Hepatocyte (in vitro differentiated cells): ENCODE measurements at regions not wholly inside any gene's neighbourhood (a gene's known extent, or its start where the extent isn't known, plus 50 kb on each side); places are given as distances from the start of the nearest gene placed in this dataset.

Source experiments
- DNase-seq: peaks from one replicate; pipeline ENCODE4 v3.0.0-alpha.2; 2016; ENCODE audit warnings: low spot score
- H2AFZ ChIP-seq: fragments of 200-600 bp; sonication (generic); 2 replicates; pipeline ENCODE4 v1.6.0; 2016; ENCODE audit warnings: antibody characterized with exemption, mild to moderate bottlenecking
- H3K27ac ChIP-seq: fragments of 200-600 bp; sonication (generic); 2 replicates; pipeline ENCODE4 v1.5.1; 2016; ENCODE audit warnings: mild to moderate bottlenecking
- H3K27me3 ChIP-seq: fragments of 200-600 bp; sonication (generic); 2 replicates; pipeline ENCODE4 v1.6.1; 2016
- H3K36me3 ChIP-seq: fragments of 200-600 bp; sonication (generic); replicated peaks from 2 replicates; pipeline ENCODE4 v1.5.1; 2016; ENCODE audit warnings: low read depth; ENCODE audit not compliant: insufficient read depth
- H3K4me1 ChIP-seq: fragments of 200-600 bp; sonication (generic); 2 replicates; pipeline ENCODE4 v1.5.1; 2016; ENCODE audit warnings: mild to moderate bottlenecking, moderate library complexity; ENCODE audit not compliant: insufficient read depth
- H3K4me2 ChIP-seq: fragments of 200-600 bp; sonication (generic); 2 replicates; pipeline ENCODE4 v1.6.0; 2016
- H3K4me3 ChIP-seq: fragments of 200-600 bp; sonication (generic); 2 replicates; pipeline ENCODE4 v1.5.1; 2016; ENCODE audit warnings: mild to moderate bottlenecking
- H3K79me2 ChIP-seq: fragments of 200-600 bp; sonication (generic); 2 replicates; pipeline ENCODE4 v1.6.0; 2017; ENCODE audit warnings: mild to moderate bottlenecking
- H3K9me2 ChIP-seq: fragments of 200-600 bp; sonication (generic); replicated peaks from 2 replicates; pipeline ENCODE4 v1.6.0; 2017; ENCODE audit warnings: mild to moderate bottlenecking; ENCODE audit not compliant: insufficient read depth
- H3K9me3 ChIP-seq: fragments of 200-600 bp; sonication (generic); 2 replicates; pipeline ENCODE4 v1.5.1; 2016; ENCODE audit warnings: low read depth, mild to moderate bottlenecking
- H4K20me1 ChIP-seq: fragments of 200-600 bp; sonication (generic); 2 replicates; pipeline ENCODE4 v1.6.0; 2016; ENCODE audit warnings: mild to moderate bottlenecking; ENCODE audit not compliant: insufficient read depth, poor library complexity, severe bottlenecking
- EZH2 ChIP-seq: fragments of 200-600 bp; sonication (generic); IDR thresholded peaks from 2 replicates; pipeline ENCODE4 v1.6.1; 2016; ENCODE audit warnings: antibody characterized with exemption, mild to moderate bottlenecking, borderline replicate concordance
- EZH2phosphoT487 ChIP-seq: fragments of 200-600 bp; sonication (generic); IDR thresholded peaks from one replicate; pipeline ENCODE4 v1.6.1; 2018; ENCODE audit warnings: antibody characterized with exemption, mild to moderate bottlenecking, low read depth, moderate library complexity; ENCODE audit not compliant: unreplicated experiment, severe bottlenecking
- WGBS: methylation state at CpG from one replicate; pipeline ENCODE4 v1.1.6; 2016; ENCODE audit warnings: low lambda C conversion rate; ENCODE audit errors: missing lambda C conversion rate; 5-methylcytosine and 5-hydroxymethylcytosine counted together
- TF ChIP-seq, protein P1 (sequence below): fragments of 200-600 bp; sonication (generic); IDR thresholded peaks from 2 replicates; pipeline ENCODE4 v1.5.1; 2016; ENCODE audit warnings: antibody characterized with exemption, mild to moderate bottlenecking; ENCODE audit not compliant: poor library complexity

DNA sequence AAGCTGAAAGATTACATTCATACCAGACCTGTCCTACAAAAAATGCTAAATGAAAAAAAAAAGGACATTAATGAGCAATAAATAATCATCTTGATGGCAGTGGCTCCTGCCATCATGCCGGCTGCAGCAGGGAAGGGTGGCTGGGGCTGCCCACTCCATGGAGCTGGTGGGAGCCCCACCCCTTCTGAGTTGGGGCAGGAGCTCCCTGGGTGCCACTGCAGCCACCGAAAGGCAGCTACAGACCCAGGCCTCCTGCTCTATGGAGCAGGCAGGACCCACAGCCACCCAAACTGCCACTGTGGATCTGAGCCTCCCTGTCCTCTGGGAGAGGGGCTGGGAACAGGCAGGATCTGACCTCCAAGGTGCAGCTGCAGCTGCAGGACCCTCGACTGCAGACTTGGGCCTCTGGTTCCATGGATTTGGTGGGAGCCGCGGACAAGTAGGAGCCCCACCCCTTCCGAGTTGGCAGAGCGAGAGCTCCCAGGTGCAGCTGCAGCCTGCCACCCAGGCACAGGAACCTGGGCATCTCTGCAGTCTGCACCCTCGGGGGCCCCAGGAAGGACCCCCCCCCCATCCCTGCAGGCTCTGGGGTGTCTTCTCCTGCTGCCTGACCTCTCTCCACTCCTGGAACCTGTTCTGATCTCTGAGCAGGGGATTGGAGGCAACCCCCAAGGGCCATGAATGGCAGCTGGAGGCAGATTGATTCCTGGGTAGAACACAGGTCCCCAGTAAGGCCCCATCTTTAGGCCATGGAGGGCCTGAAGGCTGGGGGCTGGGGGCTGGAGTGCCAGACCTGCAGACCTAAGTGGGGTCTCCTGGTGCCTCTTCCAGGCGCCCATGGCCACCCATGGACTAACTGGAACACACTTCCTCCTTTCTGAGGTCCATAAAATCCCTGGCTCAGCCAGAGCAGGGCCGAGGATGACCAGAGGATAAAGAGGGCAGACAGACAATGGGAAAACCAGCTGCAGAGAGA is 70.4 kb upstream of the TTC14 start:
- WGBS: 82% methylated on average over 10 of the region's 10 CpGs
- H3K27ac ChIP-seq: no peak overlapping the region
- H3K79me2 ChIP-seq: no peaks in the 10 kb centered on the region
- H3K4me1 ChIP-seq: no peaks in the 10 kb centered on the region
- H3K4me2 ChIP-seq: no peak overlapping the region
- H3K9me2 ChIP-seq: no peaks in the 10 kb centered on the region
- H3K4me3 ChIP-seq: no peak overlapping the region
- H2AFZ ChIP-seq: no peak overlapping the region
- TF ChIP-seq EZH2phosphoT487 (no peak), EZH2 (no peak)
- H3K9me3 ChIP-seq: no peaks in the 10 kb centered on the region
- no peaks in the 10 kb centered on the region for H3K36me3 ChIP-seq
- H3K27me3 ChIP-seq: no peaks in the 10 kb centered on the region
- H4K20me1 ChIP-seq: no peaks in the 10 kb centered on the region
- DNase-seq: no peak

GRCh38 chr3:180534828-180535227 is 67.1 kb upstream of the TTC14 start:
- no peak overlapping the region for H3K4me3 ChIP-seq
- no peak overlapping the region for H3K27ac ChIP-seq
- H3K9me3 ChIP-seq: no peaks in the 10 kb centered on the region
- H3K9me2 ChIP-seq: no peaks in the 10 kb centered on the region
- TF ChIP-seq EZH2 (no peak), EZH2phosphoT487 (no peak)
- TF ChIP-seq, protein P1, sequence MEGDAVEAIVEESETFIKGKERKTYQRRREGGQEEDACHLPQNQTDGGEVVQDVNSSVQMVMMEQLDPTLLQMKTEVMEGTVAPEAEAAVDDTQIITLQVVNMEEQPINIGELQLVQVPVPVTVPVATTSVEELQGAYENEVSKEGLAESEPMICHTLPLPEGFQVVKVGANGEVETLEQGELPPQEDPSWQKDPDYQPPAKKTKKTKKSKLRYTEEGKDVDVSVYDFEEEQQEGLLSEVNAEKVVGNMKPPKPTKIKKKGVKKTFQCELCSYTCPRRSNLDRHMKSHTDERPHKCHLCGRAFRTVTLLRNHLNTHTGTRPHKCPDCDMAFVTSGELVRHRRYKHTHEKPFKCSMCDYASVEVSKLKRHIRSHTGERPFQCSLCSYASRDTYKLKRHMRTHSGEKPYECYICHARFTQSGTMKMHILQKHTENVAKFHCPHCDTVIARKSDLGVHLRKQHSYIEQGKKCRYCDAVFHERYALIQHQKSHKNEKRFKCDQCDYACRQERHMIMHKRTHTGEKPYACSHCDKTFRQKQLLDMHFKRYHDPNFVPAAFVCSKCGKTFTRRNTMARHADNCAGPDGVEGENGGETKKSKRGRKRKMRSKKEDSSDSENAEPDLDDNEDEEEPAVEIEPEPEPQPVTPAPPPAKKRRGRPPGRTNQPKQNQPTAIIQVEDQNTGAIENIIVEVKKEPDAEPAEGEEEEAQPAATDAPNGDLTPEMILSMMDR: no peak
- H3K79me2 ChIP-seq: no peaks in the 10 kb centered on the region
- H4K20me1 ChIP-seq: no peaks in the 10 kb centered on the region
- no peaks in the 10 kb centered on the region for H3K36me3 ChIP-seq
- no peaks in the 10 kb centered on the region for H3K27me3 ChIP-seq
- no peak for DNase-seq
- WGBS: 85% methylated on average over 2 of the region's 2 CpGs
- no peak overlapping the region for H3K4me2 ChIP-seq
- H3K4me1 ChIP-seq: no peaks in the 10 kb centered on the region
- H2AFZ ChIP-seq: no peak overlapping the region

GRCh38 chr3:180538493-180538892 is 63.5 kb upstream of the TTC14 start:
- Histone ChIP-seq H3K27ac (no peak overlapping the region), H3K79me2 (no peaks in the 10 kb centered on the region), H4K20me1 (no peaks in the 10 kb centered on the region), H3K9me3 (no peaks in the 10 kb centered on the region), H2AFZ (no peak overlapping the region), H3K4me2 (no peak overlapping the region), H3K4me3 (no peak overlapping the region), H3K4me1 (no peaks in the 10 kb centered on the region), H3K9me2 (no peaks in the 10 kb centered on the region), H3K36me3 (no peaks in the 10 kb centered on the region), H3K27me3 (no peaks in the 10 kb centered on the region)
- no peak for TF ChIP-seq EZH2phosphoT487
- no peak for TF ChIP-seq EZH2
- TF ChIP-seq, protein P1: no peak
- no peak for DNase-seq

DNA sequence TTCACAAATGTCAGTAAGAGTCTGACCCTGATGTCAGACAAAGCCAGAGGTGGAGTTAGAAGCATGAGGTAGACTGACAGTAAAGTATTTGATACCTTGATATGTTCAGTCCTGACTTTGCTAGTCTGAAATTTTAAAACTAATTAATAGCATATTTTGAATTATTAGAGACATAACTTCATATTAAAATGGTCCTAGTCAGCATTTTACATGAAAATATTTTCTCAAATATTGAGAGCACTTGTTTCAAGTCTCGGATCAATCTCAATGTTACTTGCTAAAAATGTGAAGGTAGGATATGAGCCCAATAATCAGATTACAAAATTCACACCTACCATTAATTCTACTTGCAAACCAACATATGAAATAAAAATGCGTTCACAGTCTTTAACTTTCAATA is 58.1 kb upstream of the TTC14 start:
- Histone ChIP-seq H2AFZ (no peak overlapping the region), H3K36me3 (no peaks in the 10 kb centered on the region), H3K79me2 (no peaks in the 10 kb centered on the region), H3K4me3 (no peak overlapping the region), H3K4me1 (no peaks in the 10 kb centered on the region), H3K27me3 (no peaks in the 10 kb centered on the region), H4K20me1 (no peaks in the 10 kb centered on the region), H3K9me3 (no peaks in the 10 kb centered on the region), H3K27ac (no peak overlapping the region), H3K4me2 (no peak overlapping the region), H3K9me2 (no peaks in the 10 kb centered on the region)
- DNase-seq: no peak
- 67% methylated on average over 2 of the region's 2 CpGs for WGBS
- no peak for TF ChIP-seq EZH2phosphoT487
- TF ChIP-seq EZH2: no peak
- TF ChIP-seq, protein P1: no peak
